Kidney tubule cell (primary cell): ENCODE measurements at regions not wholly inside any gene's neighbourhood (a gene's known extent, or its start where the extent isn't known, plus 50 kb on each side); places are given as distances from the start of the nearest gene placed in this dataset.

Experiments used
- DNase-seq: peaks from one replicate; pipeline ENCODE4 v3.0.0-alpha.2; 2018; ENCODE audit warnings: low spot score

DNA sequence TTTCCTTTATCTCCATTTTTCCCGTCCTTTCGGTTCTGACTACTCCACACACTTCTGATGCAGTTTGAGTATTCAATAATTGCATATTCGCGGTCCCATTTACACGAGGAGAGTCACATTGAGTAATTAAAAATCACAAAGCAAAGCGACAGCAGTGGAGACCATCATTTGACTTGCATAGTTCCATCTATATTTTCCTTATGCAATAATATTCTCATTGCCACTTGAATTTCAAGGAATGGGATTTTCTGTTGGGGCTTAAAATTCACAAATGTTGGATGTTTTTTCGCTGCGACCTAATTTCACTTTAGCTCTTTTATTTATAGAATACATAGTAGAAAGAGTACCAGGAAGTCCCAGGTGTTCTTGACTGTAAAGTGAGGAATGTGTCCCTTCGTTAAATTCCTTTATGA is 186.8 kb downstream of the ZEB2 start:
- no peak for DNase-seq

DNA sequence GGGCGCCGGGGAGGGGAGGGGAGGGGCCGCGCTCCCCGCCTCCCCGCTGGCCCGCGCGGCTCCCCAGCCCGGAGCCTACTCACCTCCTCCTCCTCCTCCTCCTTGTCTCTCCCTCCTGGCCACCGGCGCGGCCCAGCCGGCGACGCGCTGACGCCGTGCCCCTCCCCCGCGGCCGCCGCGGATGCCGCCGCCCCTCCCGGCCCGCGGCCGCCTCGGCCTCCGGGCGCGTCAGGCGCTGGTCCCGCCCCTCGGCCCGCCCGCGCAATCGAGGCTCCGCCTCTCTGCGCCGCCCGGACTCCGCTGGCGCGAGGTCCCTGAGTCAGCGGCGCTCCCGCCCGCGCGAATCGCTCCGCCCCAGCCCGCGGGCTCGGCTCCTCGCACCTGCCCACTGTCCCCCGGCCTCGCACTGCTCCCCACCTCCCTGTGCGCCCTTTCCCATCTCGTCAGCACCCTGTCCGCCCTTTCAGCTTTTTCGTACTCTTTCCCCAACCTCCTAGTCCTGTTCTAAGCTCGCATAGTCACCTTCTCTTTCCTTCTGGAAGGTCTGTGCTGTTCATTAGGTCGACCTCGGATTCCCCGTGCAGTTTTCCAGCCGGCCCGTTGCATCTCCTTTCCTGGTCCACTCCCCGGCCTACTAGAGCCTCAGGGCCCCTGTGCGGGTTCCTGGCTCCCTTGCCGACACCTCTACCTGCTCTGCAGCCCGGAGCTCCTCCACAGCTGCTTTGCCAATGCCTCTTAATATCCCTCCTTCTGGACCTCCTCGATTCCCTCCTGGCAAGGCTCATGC is 187.4 kb downstream of the ZEB2 start:
- DNase-seq = peak; percentile 96

DNA sequence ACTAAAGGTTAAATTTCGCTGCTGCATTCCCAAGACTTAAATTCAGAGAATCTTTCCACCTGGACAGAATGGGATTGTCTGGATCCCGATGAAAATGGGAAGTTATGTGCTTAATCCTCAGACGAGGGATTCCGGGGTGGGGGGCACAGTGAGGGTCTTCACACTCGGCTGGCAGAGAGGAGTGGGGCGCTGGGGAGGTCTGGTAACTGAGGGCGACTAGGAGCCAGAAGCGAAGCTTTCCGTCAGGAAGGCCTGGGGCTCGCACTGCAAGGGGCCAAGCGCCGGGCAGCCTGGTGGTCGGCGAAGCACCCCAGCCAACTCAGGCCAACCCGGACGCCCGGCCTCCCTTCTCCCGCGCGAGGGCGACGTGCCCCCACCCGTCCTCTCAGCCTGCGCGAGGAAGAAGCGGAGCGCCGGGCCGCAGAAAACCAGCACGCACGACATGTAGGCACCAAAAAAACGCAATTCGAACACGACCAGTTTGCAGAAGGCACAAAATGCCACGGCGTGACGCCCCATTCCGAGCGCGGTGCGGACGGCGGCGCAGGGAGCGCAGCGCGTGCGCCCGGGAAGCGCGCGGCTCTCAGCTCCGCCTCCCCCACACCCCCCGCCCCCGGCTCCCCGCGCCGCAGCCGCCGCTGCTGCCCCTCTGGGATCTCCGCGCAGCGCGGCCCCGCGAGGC is 188.1 kb downstream of the ZEB2 start:
- no peak for DNase-seq

DNA sequence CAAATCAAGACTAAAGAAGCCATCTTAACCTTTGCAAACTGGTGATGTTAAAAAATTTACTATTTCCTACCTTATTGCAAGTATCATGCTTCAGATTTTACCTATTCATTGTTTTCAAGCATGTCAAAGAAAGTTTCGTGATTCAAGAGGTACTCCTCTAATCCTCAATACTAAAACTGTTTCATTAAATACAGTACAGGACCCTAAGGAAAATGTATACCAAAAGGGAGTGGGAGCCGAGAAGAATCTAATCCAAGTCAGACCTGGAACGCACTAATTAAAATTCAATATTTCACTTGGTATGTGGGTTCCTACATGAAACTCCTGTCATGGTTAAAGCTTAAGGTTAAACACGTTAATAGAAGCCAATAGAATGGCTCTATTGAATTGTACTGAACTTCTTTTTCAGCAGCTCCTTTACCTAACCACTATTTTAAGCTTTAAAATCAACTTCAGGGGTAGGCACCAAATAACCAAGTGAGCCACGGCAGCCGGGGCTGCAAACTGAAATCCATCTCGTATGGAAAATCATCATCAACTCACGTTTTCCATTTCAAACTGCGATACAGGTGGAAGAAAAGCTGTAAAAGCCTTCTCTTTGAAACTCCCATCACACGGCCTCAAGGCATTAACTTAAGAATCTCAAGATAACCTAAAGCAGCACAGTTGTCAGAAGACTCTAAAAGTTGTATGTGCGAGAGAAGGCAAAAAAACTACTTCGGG is 188.8 kb downstream of the ZEB2 start:
- DNase-seq = peak; percentile 26

DNA sequence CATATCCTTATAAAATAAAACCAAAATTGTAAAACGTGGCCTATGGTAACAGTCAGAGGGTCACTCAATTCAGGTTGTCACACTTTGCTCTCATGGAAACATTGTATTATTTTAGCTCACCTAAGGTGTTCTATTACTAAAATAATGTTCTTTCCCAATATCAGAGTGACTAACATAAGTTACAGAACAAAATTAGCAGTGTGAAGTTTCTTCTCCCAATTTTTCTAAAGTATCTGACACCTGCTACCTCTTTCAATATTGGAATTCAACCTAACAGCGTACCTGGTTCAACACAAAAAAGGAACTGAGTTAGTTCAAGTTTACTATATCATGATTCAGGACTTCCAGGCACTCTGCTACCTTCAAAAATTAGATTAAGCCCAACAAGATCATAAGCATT is 190.4 kb downstream of the ZEB2 start:
- DNase-seq = no peak

DNA sequence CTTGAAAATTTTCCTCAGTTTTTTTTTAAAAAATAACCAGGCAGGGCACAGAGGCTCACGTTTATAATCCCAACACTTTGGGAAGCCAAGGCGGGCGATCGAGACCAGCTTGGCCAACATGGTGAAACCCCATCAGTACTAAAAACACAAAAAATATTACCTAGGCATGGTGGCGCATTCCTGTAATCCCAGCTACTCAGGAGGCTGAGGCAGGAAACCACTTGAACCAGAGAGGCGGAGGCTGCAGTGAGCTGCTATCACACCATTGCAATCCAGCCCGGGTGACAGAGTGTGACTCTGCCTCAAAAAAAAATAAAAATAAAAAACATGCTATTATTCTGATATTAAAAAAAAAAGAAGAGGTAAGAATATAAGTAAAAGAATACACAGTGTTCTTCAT is 191.0 kb downstream of the ZEB2 start:
- DNase-seq = no peak

DNA sequence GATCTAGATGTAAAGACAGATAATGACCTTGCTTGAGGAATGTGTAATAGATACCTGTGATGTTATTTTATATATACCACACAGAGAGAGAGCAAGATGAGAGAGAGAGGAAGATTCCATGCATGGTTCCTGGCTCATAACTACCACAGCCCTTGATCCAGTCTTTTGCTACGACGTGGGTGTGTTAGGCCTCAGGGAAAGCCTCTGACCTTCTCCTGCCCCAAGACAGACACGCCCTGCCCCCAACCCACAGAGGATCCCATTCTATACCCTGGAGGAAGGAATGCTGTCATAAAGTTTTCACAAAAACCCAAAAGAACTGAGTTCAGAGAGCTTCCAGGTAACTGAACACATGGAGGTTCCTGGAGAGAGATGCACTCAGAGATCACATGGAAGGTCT is 193.1 kb downstream of the ZEB2 start:
- no peak for DNase-seq

DNA sequence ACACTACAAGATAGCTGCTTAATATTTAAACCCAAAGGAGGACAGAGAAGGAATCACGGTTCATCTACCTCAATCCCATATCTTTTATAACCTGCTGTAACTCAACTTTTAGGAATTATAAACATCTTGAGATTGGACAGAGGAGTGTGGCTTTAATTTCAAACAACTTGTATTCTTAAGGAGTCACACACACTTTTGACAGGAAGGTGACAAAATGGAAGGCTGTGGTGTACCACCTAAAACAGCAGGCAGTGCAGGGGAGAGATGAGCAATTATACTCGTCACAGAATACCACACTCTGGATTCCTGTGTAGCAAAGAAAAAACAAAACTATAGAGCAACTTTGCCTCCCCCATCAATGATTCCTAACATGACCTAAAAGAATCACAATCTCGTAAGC is 194.8 kb downstream of the ZEB2 start:
- DNase-seq = peak; percentile 90

DNA sequence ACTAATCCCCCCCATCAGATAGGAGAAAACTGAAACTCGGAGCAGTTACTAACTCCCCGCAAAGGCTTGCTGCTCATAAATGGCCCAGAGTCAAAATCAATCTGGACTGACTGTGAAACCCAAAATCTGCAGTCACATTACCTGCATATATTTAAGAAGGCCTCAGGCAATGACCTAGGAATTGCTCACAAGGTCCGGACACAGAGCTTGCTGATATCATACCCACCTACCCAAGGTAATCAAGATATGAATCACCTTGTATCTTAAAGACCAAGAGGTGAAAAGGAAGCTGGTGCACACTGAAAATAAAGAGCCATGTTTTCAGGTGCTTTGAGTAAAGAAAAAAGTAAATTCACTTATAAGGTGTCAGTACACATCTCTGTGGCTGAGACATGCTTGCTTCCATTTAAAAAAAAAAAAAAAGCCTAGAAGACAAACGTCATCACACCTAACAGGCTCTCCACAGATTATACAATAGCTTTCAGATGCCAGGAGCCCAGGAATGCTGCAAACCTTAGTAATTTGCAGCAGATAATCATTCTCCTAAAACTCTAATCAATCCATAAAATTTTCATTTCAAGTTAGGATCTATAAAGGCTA is 195.4 kb downstream of the ZEB2 start:
- DNase-seq = peak; percentile 85

DNA sequence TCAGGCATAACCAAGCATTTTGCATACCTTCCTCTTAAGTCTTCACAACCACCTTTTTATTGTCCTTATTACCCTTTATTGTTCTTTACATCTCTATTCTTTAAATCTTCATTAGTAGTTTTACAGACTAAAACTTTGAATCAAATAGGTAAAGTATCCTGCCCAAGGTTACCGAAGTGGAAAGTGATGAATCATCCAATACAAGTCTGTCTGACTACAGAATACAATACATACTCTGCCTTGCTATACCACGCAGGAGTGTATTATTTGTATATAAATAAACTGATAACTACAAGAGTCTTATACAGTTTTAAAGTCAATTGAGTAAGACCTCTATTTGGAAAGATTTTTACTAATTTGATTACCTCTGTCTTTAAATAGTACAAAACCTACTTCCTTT is 196.0 kb downstream of the ZEB2 start:
- DNase-seq = peak; percentile 59

DNA sequence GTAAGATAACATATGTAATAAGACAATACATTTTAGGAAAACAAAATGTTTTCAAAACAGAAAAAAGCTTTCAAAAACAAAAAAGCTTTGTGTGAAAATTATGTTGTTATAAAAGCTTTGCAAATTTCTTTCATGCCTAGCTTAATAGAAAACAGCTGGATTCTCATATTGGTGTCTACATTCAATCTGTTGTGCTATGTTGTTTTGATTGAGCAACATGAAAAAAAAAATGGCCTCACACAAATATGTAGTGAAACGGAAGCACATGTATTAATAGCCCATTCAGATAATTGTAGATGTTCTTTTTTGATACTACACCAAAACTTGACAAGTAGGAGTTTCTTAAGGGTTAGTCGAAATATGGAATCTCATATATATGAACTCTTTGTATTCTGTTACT is 197.5 kb downstream of the ZEB2 start:
- DNase-seq = no peak

DNA sequence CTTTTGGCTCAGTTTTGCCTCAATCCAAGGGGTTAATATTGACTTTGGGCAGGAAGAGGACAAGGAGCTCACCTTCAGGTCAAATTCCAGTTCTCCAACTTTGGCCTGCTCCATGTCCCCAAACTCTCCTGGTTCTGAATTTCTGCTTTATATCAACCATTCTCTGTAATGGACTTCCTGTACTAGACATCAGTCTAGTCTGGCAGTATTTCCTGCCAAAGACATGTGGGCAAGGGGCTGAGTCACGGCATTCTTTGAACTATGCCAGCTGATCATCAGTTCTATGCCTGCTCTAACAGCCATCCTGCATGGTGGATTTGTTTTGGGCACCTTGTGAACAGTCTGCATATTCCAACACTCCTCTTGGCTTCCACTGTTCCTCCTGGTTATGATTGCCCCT is 199.4 kb downstream of the ZEB2 start:
- DNase-seq = peak; percentile 86

DNA sequence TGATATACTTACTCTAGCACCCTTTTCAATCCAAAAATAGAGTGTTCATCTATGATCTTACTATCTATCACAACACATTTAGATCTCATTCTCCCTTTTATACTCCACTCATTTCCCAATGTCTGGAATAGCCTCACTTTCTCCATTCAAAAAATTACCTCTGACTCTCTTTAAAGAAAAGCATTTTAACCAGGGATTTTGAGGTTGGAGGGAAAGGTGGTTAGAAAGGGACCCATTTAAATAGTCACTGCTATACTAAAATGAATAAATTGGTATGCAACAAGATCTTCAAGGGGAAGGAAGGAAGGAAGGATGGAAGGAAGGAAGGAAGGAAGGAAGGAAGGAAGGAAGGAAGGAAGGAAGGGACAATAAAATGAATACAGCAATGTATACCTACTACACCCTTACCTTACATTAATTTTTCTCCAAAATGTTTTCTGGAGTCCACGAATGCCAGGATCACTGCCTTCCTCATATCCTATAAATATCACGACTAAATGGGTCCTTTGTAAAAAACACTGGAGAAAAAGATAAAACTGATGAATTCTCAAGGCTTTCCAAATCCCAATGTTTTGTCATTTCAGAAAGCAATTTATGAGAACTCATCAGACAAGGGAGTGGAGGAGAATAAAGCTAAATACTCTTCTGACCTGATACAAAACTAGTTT is 202.7 kb downstream of the ZEB2 start:
- DNase-seq = no peak

DNA sequence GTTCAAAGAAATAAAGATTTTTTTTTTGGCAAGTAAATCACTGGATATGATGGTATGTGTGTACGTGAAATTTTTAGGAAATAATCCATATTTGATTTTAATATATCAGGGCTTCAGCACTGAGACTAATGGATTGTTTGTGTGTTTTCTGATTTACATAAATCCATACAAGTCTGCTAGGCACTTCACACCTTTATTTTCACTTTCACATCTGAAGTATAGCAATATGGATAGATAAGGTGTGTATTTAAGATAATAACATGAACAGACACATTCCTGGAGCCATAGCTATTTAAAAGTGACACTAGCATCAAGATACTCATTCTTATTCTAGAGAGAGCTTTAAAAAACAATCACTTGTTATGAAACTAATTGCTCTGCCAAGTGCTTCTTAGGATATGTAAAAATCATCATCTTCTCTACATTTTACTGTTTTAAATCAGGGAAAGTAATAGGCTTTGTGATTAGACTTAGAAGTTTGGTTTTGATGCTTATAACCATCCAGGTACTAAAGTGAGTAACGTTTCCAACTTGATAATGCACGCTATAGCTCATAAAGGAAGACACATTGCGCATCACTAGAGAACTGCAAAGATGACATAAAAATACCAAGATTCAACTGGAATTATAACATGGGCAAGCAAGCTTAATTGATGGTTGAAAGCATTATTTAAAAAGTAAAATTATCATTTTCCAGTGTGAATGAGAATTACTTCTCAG is 208.9 kb downstream of the ZEB2 start:
- no peak for DNase-seq

DNA sequence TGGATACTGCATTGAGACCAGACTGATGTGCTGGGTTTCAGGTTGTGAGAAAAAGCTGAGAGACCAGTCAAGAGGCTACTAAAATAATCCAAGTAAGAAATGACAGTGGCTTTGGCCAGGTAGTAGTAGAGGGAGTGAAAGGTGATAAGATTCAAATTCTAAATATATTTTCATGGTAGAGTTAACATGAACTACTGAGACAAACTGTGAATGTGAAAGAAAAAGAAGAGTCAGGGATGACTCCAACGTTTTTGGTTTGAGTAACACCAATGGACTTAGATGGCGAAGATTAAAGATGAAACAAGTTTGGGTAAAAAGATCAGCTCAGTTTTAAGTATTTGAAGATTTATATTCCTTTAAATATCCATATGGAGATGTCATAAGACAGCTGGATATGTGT is 209.4 kb downstream of the ZEB2 start:
- DNase-seq = no peak

DNA sequence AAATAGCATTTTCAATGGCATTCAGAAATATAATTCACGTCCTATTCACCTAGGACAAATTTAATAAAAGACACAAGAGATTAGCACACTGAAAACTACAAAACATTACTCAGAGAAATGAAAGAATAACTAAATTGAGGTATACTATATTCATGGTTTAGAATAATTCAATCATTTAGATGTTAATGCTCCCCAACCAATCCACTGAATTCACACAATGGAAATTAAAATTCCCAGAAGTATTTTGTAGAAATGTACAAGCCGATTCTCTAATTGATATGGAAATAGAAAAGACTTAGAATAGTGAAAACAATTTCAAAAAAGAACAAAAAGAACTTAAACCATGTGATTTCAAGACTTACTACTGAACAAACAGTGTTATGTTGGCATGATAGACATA is 212.2 kb downstream of the ZEB2 start:
- no peak for DNase-seq

DNA sequence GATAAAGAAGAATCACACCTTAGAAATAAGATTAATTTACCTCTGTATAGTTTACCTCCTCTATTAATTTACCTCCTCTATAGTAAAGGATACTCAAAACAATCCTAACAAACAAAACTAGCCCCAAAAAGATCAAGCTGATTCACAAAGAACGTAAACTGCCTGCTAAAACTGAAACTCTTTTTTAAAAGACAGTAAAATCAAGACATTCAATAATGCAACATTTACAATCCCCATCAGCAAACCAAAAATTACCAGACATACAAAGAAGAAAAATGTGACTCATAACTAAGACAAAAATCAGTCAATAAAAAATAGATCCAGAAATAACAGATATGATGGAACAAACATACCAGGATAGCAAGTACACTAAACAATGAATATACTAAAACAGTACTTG is 215.7 kb downstream of the ZEB2 start:
- no peak for DNase-seq

DNA sequence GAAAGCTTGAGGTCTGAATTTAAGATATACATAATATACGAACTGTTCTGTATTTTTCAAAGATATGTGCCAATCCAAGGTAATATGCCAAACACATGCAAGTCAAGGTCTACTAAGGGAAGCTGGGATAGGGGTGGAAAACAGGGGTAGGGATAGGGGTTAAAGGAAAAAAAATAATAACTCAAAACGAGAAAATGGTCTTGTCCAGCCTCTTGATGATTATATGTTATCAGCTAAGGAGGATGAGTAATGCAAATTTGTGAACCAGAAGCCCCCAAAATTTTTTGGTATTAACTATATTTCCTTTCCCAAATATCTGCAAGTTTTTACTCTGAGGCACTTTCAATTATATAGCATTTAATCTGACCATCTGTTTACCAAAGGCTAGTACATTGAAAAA is 219.3 kb downstream of the ZEB2 start:
- no peak for DNase-seq

DNA sequence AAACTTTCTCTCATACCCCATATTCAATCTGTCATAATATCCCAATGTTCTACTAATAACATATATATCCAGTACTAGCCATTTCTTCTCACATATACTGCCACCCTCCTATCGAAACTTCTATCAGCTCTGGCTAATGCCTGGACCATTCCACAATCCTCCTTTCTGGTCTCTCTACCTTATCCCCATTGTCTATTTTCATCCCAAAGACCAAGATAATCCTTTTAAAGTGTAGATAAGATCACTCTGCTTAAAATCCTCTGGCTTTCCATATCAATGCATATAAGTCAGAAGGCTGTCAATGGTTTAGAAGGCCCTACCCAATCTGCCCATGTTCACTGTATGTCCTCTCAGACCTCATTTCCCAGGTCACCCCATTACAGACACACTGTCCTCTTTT is 229.6 kb downstream of the ZEB2 start:
- no peak for DNase-seq

DNA sequence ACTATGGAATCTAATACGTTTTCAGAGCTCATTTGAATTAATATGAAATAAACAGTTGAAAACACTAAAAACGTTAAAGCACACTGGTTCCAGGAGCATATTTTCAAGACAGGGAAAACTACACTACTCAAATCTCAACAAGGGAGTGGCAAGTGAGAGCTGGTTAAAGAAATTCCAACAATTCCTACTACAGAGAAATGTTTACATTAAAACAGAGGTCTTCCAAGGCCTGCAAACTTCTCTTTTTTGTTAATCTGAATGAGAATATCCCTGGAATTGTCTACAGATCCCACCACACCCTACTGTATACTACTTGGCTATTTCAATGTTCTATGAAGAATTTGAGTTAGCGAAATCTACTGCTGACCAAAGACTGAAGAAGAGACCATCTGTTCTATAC is 231.5 kb downstream of the ZEB2 start:
- DNase-seq = no peak

DNA sequence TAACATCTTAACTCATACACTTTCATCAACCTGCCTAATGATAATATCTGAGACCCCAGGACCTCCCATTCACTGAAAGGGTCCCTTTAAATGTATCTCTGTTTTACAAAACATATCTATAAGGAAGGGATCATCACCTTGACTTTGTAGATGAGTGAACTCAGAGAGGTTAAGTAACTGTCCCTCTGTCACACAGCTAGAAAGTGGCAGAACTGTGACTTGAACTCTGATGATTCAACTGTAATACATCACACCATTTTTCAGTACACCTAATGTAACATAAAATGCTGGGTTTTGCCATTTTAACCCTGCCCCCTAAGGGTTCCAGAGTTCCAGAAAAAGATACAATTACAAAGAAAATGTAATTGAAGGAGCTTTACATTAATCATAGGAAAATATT is 234.6 kb downstream of the ZEB2 start:
- DNase-seq = no peak

DNA sequence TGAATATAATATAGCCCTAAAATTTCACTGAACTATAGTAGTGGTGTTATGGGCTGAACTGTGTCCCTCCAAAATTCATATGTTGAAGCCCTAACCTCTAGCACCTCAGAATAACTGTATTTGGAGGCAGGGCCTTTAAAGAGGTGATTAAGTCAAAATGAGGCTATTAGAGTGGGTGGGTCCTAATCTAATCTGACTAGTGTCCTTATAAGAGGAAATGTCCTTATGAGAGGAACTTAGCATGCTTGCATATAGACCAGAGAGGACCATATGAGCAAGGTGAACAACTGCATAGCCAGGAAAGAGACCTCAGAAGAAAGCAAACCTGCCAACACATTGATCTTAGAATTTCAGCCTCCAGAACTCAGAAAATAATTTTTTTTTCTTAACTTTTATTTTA is 238.4 kb downstream of the ZEB2 start:
- no peak for DNase-seq
